Spleen (tissue), 11 donors: ENCODE measurements at regions not wholly inside any gene's neighbourhood (a gene's known extent, or its start where the extent isn't known, plus 50 kb on each side); places are given as distances from the start of the nearest gene placed in this dataset.
"Not testable (repeated sequence)": the region's sequence is repeated elsewhere in the genome, so short reads cannot be mapped to it uniquely, and the experiment has no call there.

Source experiments
- DNase-seq: peaks from one replicate; pipeline ENCODE4 v3.0.0-alpha.2; 2020
- H3K27ac ChIP-seq, 8 donors: fragments of 200-600 bp; sonication (generic) in 7 of 8; 1 replicate in 4 of 8; 2 replicates in 4 of 8; pipeline versions ENCODE4 v1.5.0 to v1.8.0; 2016 to 2021; ENCODE audit warnings: inconsistent platforms in 4 of 8, mild to moderate bottlenecking in 4 of 8, moderate library complexity in 1 of 8
- H3K27me3 ChIP-seq, 7 donors: fragments of 200-600 bp; sonication (generic) in 6 of 7; replicated peaks in 1 of 7; 1 replicate in 4 of 7; 2 replicates in 3 of 7; pipeline versions ENCODE4 v1.5.0 to v1.8.0; 2016 to 2021; ENCODE audit warnings: inconsistent platforms in 3 of 7, mild to moderate bottlenecking in 1 of 7
- H3K36me3 ChIP-seq, 6 donors: fragments of 200-600 bp; sonication (generic) in 5 of 6; 1 replicate in 4 of 6; 2 replicates in 2 of 6; pipeline versions ENCODE4 v1.5.0 to v1.8.0; 2016 to 2021; ENCODE audit warnings: inconsistent platforms in 2 of 6
- H3K4me1 ChIP-seq, 6 donors: fragments of 200-600 bp; sonication (generic) in 5 of 6; 1 replicate in 3 of 6; 2 replicates in 3 of 6; pipeline versions ENCODE4 v1.5.0 to v1.8.0; 2016 to 2021; ENCODE audit warnings: inconsistent platforms in 3 of 6
- H3K4me3 ChIP-seq, 8 donors: fragments of 200-600 bp; sonication (generic) in 7 of 8; 1 replicate in 4 of 8; 2 replicates in 4 of 8; pipeline versions ENCODE4 v1.5.0 to v1.8.0; 2016 to 2021; ENCODE audit warnings: inconsistent platforms in 4 of 8, mild to moderate bottlenecking in 4 of 8, moderate library complexity in 2 of 8
- H3K9me3 ChIP-seq, 8 donors: fragments of 200-600 bp; sonication (generic) in 7 of 8; 1 replicate in 4 of 8; 2 replicates in 4 of 8; pipeline versions ENCODE4 v1.5.0 to v1.8.0; 2016 to 2021; ENCODE audit warnings: inconsistent platforms in 4 of 8
- CTCF ChIP-seq, 11 experiments: fragments of 200-600 bp in 7 of 11; fragments of 450-650 bp in 4 of 11; sonication (generic) in 4 of 11; IDR thresholded peaks in 8 of 11; conservative IDR thresholded peaks in 3 of 11; 1 replicate in 7 of 11; 2 replicates in 4 of 11; pipeline versions ENCODE4 v1.4.0 to v1.8.0; 2016 to 2021; ENCODE audit warnings: antibody characterized with exemption in 11 of 11, inconsistent platforms in 4 of 11, mild to moderate bottlenecking in 1 of 11
- POLR2A ChIP-seq, 3 donors: fragments of 450-650 bp; IDR thresholded peaks; one replicate each; pipeline ENCODE4 v1.5.1; 2017; ENCODE audit warnings: antibody characterized with exemption in 3 of 3, mild to moderate bottlenecking in 1 of 3
- POLR2AphosphoS5 ChIP-seq, 3 donors: sonication (generic); formaldehyde crosslinking; IDR thresholded peaks; one replicate each; pipeline ENCODE4 v1.5.1; 2017; ENCODE audit warnings: antibody characterized with exemption in 3 of 3
- WGBS, 5 donors: extraction: QIAGEN DNeasy Blood & Tissue Kit in 3 of 5; methylation state at CpG; one replicate each; pipeline versions ENCODE4 v1.1.5 to v1.1.7; 2013 to 2018; 5-methylcytosine and 5-hydroxymethylcytosine counted together
- intact Hi-C: fragments of 100-400 bp; cut with DNase I; formaldehyde crosslinking; loops from one replicate; pipeline ENCODE4 v1.15.0; 2023; ENCODE audit warnings: low total_unique reads
- donor health status: healthy with polysubstance abuse.
- donor health status: DM: no; HTN: no; CAD: no; lungs with moderate emphysema.
- donor health status: DM: no; HTN: no; CAD: no.
- donor health status: Bipolar disorder and iron deficiency.
- donor health status: healthy.
- donor health status: DM: no; HTN: no; CAD: no.
- donor health status: DM: yes; HTN: yes; CAD: no.

- Histone ChIP-seq H3K36me3 (no peaks in the 10 kb centered on the region), H3K9me3 (peaks cover 0 to 11% (median 2%) of the 10 kb centered on the region in 8 donors), H3K4me1 (peaks cover 0 to 8% (median 2%) of the 10 kb centered on the region in 6 donors), H3K27ac (no peak overlapping the region), H3K4me3 (no peak overlapping the region), H3K27me3 (no peaks in the 10 kb centered on the region)
- no peak for DNase-seq
- TF ChIP-seq CTCF (IDR thresholded peaks at IDR 0.05 in 8 of 11, conservative IDR thresholded peaks at IDR 0.05 in 3 of 11) (no peak), POLR2AphosphoS5 (IDR thresholded peaks at IDR 0.05) (no peak), POLR2A (IDR thresholded peaks at IDR 0.05) (no peak)
- WGBS, 5 donors: 84 to 93% (median 90%) methylated on average over 3 of the region's 3 CpGs
- intact Hi-C loops: no loop called here
Observed at GRCh38 chr6:16042751-16043150, 86.1 kb upstream of the MYLIP start.

GRCh38 chr6:16041327-16041726 is 87.6 kb upstream of the MYLIP start:
- TF ChIP-seq POLR2A (IDR thresholded peaks at IDR 0.05): no peak
- TF ChIP-seq POLR2AphosphoS5 (IDR thresholded peaks at IDR 0.05): no peak
- TF ChIP-seq CTCF (IDR thresholded peaks at IDR 0.05 in 8 of 11, conservative IDR thresholded peaks at IDR 0.05 in 3 of 11): no peak
- WGBS, 5 donors: 51 to 69% (median 66%) methylated on average over 2 of the region's 2 CpGs
- no peak overlapping the region for H3K4me3 ChIP-seq
- no peaks in the 10 kb centered on the region for H3K36me3 ChIP-seq
- no peak overlapping the region for H3K27ac ChIP-seq
- H3K27me3 ChIP-seq: no peaks in the 10 kb centered on the region
- DNase-seq: no peak
- H3K4me1 ChIP-seq: peaks cover 0 to 8% (median 2%) of the 10 kb centered on the region in 6 donors
- intact Hi-C loops: no loop called here
- H3K9me3 ChIP-seq: peaks cover 0 to 11% (median 2%) of the 10 kb centered on the region in 8 donors

GRCh38 chr6:16040628-16040974 is 88.3 kb upstream of the MYLIP start:
- peaks cover 0 to 11% (median 2%) of the 10 kb centered on the region in 8 donors for H3K9me3 ChIP-seq
- intact Hi-C loops: no loop called here
- DNase-seq: no peak
- no peak overlapping the region for H3K4me3 ChIP-seq
- H3K27me3 ChIP-seq: no peaks in the 10 kb centered on the region
- TF ChIP-seq CTCF (IDR thresholded peaks at IDR 0.05 in 8 of 11, conservative IDR thresholded peaks at IDR 0.05 in 3 of 11) (no peak), POLR2A (IDR thresholded peaks at IDR 0.05) (no peak), POLR2AphosphoS5 (IDR thresholded peaks at IDR 0.05) (no peak)
- 91 to 97% (median 93%) methylated on average over 14 to 15 of the region's 15 CpGs for WGBS, 5 donors
- H3K27ac ChIP-seq: no peak overlapping the region
- H3K4me1 ChIP-seq: peaks cover 0 to 8% (median 2%) of the 10 kb centered on the region in 6 donors
- H3K36me3 ChIP-seq: no peaks in the 10 kb centered on the region

GRCh38 chr6:16039892-16040627 is 88.8 kb upstream of the MYLIP start:
- H3K4me3 ChIP-seq, intact Hi-C loops, H3K27me3 ChIP-seq, DNase-seq, H3K27ac ChIP-seq, H3K36me3 ChIP-seq, H3K4me1 ChIP-seq: not testable (repeated sequence)
- peaks cover 0 to 11% (median 2%) of the 10 kb centered on the region in 8 donors for H3K9me3 ChIP-seq
- 96 to 98% (median 97%) methylated on average over 5 to 17 of the region's 17 CpGs for WGBS, 5 donors
